T-helper 2 cell (primary cell): ENCODE measurements at regions not wholly inside any gene's neighbourhood (a gene's known extent, or its start where the extent isn't known, plus 50 kb on each side); places are given as distances from the start of the nearest gene placed in this dataset.
"Not testable (repeated sequence)": the region's sequence is repeated elsewhere in the genome, so short reads cannot be mapped to it uniquely, and the experiment has no call there.

Experiments
- DNase-seq, 5 experiments: peaks; one replicate each; pipeline versions ENCODE4 v3.0.0 to v3.0.0-alpha.2; 2012 to 2022

DNA sequence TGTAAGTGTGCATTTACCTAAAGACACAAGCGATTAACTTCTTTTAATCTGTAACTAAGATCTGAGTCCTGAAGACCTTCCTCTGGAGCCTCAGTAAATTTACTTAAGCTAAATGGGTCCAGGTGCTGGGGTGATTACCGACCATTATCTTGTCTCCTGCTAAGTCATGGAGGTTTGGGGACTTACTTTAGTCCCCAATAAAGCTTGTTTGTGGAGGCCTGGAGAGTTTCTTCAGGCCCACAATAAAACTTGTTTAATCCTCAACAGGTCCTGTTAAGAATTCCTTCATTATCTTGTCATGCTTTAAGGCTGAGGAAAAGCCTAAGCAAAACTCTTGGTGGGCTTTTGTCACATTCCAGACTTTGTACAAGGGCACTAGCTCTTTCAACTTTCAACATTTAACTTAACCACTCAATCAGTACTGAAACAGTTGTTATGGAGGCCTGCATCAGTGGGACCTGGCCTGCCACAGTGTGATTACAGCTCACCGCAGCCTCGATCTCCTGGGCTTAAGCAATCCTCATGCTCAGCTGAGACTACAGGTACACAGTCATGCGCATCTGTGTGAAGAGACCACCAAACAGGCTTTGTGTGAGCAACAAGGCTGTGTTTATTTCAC lies 84.0 kb downstream of the FMO4 start:
- no peak for DNase-seq

DNA sequence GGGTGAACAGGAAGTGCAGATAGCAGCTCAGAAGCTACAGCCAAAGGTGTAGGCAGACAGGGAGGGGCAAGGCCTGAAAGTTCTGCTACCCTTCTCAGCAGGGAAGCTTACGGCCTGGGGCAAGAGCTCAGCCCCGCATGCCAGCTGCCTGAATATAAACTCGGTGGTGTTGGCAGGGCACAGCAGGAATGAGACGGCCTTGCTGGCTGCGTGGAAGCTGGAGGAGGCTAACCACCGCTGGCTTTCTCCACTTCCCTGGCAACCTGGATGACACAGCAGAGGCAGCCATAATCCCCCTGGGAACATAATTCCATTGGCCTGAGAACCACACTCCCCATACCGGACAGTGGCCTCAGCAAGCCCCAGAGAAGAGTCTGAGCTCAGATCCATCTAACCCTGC lies 81.9 kb upstream of the PRRC2C start:
- DNase-seq: no peak

GRCh38 chr1:171405391-171405714 lies 80.0 kb upstream of the PRRC2C start:
- DNase-seq: no peak

DNA sequence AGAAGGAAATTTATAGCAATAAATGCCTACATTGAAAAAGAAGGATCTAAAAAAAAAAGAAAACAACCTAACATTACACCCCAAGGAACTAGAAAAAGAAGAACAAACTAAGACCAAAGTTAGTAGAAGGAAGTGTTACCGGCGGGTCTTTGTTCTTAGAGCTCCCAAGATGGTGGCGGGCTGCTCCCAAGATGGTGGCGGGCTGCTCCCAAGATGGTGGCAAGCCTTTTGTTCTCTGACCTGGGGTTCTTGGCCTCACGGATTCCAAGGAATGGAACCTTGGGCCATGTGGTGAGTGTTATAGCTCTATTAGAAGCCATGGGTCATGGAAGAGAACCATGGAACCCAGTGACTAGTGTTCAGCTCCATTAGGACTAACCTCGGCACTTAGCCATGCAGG lies 71.8 kb upstream of the PRRC2C start:
- not testable (repeated sequence) for DNase-seq

GRCh38 chr1:171418546-171418945 lies 66.8 kb upstream of the PRRC2C start:
- no peak for DNase-seq

DNA sequence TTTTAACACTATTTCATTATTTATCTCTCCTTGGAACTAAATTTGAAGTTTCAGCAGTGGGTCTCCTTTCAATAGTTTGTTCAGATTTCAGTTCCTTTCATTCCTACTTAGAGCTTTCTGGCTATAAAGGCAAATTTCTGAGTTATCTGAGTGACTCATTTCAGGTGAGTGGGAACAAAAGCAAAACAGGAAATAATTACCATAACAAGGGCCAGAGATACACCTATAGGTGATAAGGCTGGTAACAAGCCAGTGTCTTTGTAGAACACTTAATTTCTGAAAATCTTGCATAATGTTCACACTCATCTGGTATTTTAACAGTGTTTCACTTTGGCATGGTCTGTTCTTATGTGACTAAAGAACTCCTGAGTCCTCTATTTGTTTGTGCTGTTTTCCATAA lies 64.5 kb upstream of the PRRC2C start:
- peak in 1 of 5 experiments; percentile 34 for DNase-seq

- DNase-seq: no peak
Observed at GRCh38 chr1:171421413-171422020, 63.8 kb upstream of the PRRC2C start.

GRCh38 chr1:171422511-171422910 lies 62.8 kb upstream of the PRRC2C start:
- no peak for DNase-seq

GRCh38 chr1:171424494-171424893 lies 60.8 kb upstream of the PRRC2C start:
- no peak for DNase-seq

DNA sequence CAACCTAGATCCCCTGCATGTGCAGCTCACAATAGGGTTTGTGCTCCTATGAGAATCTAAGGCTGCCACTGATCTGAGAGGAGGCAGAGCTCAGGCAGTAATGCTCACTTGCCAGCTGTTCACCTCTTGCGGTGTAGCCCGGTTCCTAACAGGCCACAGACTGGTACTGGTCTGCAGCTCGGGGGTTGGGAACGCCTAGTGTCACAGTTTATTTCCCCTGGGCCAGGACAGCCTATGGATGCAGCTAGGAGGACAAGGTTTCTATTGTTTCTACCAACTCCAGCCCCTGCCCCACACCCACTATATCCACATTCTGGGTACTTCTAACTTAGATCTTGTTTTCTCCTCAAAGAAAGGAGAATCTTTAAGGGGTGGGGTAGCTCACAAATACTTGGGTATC lies 58.7 kb upstream of the PRRC2C start:
- no peak for DNase-seq

- DNase-seq: no peak
Observed at GRCh38 chr1:171427852-171428471, 57.4 kb upstream of the PRRC2C start.

- DNase-seq: no peak
Observed at GRCh38 chr1:171429137-171429536, 56.2 kb upstream of the PRRC2C start.

DNA sequence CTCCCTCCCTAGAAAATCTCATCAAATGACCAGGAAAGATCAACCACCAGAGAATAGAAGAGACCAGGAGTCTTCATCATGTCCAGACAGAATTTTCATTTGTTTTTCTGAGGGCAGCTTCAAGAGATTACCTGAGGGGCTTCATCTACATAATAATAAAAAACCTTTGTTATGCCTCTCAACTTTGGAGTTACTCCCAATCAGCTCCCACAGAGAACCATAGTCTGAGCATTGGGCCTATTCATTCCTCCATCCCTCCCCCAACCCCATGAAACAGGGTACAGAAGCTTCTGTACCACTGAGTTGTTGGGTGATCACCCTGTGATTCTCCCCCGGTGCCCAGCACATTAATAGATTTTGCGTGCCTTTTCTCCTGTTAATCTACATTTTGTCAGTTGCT lies 53.3 kb upstream of the PRRC2C start:
- DNase-seq: no peak

- DNase-seq: no peak
Observed at GRCh38 chr1:171432473-171432872, 52.9 kb upstream of the PRRC2C start.

GRCh38 chr1:171433451-171433850 lies 51.9 kb upstream of the PRRC2C start:
- DNase-seq: no peak

DNA sequence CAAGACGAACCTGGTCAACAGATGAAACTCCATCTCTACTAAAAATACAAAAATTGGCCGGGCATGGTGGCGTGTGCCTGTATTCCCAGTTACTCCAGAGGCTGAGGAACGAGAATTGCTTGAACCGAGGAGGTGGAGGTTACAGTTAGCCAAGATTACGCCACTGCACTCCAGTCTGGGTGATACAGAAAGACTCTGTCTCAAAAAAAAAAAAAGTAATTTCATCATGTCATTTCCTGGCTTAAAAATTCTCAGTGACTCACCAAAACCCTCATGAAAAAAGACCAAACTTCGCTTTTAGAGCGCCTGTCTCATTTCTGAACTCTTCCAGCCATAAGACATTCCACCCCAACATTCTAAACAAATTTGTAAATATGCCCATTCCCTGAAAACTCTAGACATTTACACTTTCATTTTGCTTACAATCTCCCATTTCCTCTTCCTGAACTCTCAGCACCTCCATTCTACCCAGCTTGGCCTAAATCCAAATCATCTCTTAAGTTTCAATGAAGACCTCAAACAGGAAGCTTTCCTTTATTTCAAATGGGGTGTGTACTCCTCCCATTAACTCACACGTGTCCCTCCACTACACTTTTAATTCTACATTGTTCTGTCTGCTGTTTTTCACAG lies 50.5 kb upstream of the PRRC2C start:
- DNase-seq: no peak
